Vagina (tissue), 2 donors: ENCODE measurements at regions not wholly inside any gene's neighbourhood (a gene's known extent, or its start where the extent isn't known, plus 50 kb on each side); places are given as distances from the start of the nearest gene placed in this dataset.
"Not testable (repeated sequence)": the region's sequence is repeated elsewhere in the genome, so short reads cannot be mapped to it uniquely, and the experiment has no call there.

Experiments used
- DNase-seq, 2 donors: peaks; one replicate each; pipeline ENCODE4 v3.0.0-alpha.2; 2017; ENCODE audit errors: extremely low spot score in 2 of 2
- H3K27ac ChIP-seq: fragments of 200-600 bp; sonication (generic); one replicate; pipeline ENCODE4 v1.5.1; 2019
- H3K27me3 ChIP-seq: fragments of 200-600 bp; sonication (generic); one replicate; pipeline ENCODE4 v1.5.1; 2019
- H3K36me3 ChIP-seq, 2 donors: fragments of 200-600 bp; sonication (generic); one replicate each; pipeline ENCODE4 v1.5.1; 2017 to 2019
- H3K4me1 ChIP-seq: fragments of 200-600 bp; sonication (generic); one replicate; pipeline ENCODE4 v1.5.1; 2019
- H3K4me3 ChIP-seq, 2 donors: fragments of 200-600 bp; sonication (generic); 1 replicate in 1 of 2; 2 replicates in 1 of 2; pipeline ENCODE4 v1.5.1; 2016 to 2019
- H3K9me3 ChIP-seq: fragments of 200-600 bp; sonication (generic); one replicate; pipeline ENCODE4 v1.5.1; 2019
- CTCF ChIP-seq, 3 experiments: fragments of 450-650 bp in 2 of 3; fragments of 200-600 bp in 1 of 3; sonication (generic) in 1 of 3; IDR thresholded peaks; one replicate each; pipeline ENCODE4 v1.5.1; 2017 to 2019; ENCODE audit warnings: antibody characterized with exemption in 3 of 3, mild to moderate bottlenecking in 2 of 3, moderate library complexity in 2 of 3
- POLR2A ChIP-seq, 2 donors: fragments of 450-650 bp; IDR thresholded peaks; one replicate each; pipeline ENCODE4 v1.6.1; 2017; ENCODE audit warnings: antibody characterized with exemption in 2 of 2, mild to moderate bottlenecking in 2 of 2, moderate library complexity in 2 of 2
- POLR2AphosphoS5 ChIP-seq, 2 donors: sonication (generic); formaldehyde crosslinking; IDR thresholded peaks; one replicate each; pipeline ENCODE4 v1.9.0; 2017; ENCODE audit warnings: antibody characterized with exemption in 2 of 2, mild to moderate bottlenecking in 2 of 2, low read depth in 1 of 2; ENCODE audit not compliant: insufficient read depth in 1 of 2
- intact Hi-C: fragments of 100-400 bp; cut with DNase I; formaldehyde crosslinking; loops from one replicate; pipeline ENCODE4 v1.15.1; 2023

GRCh38 chr19:14320253-14320652 is 61.0 kb upstream of the ADGRE5 start:
- H3K27me3 ChIP-seq, result no peaks in the 10 kb centered on the region
- no peak overlapping the region for H3K27ac ChIP-seq
- H3K4me1 ChIP-seq, result no peaks in the 10 kb centered on the region
- H3K9me3 ChIP-seq, result no peaks in the 10 kb centered on the region
- no peak overlapping the region for H3K4me3 ChIP-seq
- no peaks in the 10 kb centered on the region for H3K36me3 ChIP-seq
- intact Hi-C loops, result no loop called here
- DNase-seq, result no peak
- TF ChIP-seq POLR2AphosphoS5 (IDR thresholded peaks at IDR 0.05; ENCODE audit: insufficient read depth in 1 of 2, low read depth in 1 of 2) (no peak), POLR2A (IDR thresholded peaks at IDR 0.05) (no peak), CTCF (IDR thresholded peaks at IDR 0.05) (no peak)

GRCh38 chr19:14319720-14320119 is 61.5 kb upstream of the ADGRE5 start:
- H3K9me3 ChIP-seq, H3K27me3 ChIP-seq, H3K36me3 ChIP-seq, intact Hi-C loops, DNase-seq, H3K27ac ChIP-seq, H3K4me1 ChIP-seq, H3K4me3 ChIP-seq: not testable (repeated sequence)

- H3K4me3 ChIP-seq, result no peak overlapping the region
- no peaks in the 10 kb centered on the region for H3K4me1 ChIP-seq
- no peaks in the 10 kb centered on the region for H3K36me3 ChIP-seq
- intact Hi-C loops, result no loop called here
- no peaks in the 10 kb centered on the region for H3K9me3 ChIP-seq
- no peak for DNase-seq
- H3K27ac ChIP-seq, result no peak overlapping the region
- TF ChIP-seq POLR2A (IDR thresholded peaks at IDR 0.05) (no peak), POLR2AphosphoS5 (IDR thresholded peaks at IDR 0.05; ENCODE audit: insufficient read depth in 1 of 2, low read depth in 1 of 2) (no peak), CTCF (IDR thresholded peaks at IDR 0.05) (no peak)
- no peaks in the 10 kb centered on the region for H3K27me3 ChIP-seq
Observed at GRCh38 chr19:14318873-14319272, 62.4 kb upstream of the ADGRE5 start.

- no peaks in the 10 kb centered on the region for H3K27me3 ChIP-seq
- H3K9me3 ChIP-seq, result no peaks in the 10 kb centered on the region
- intact Hi-C loops, result no loop called here
- no peak for DNase-seq
- no peak overlapping the region for H3K27ac ChIP-seq
- H3K36me3 ChIP-seq, result no peaks in the 10 kb centered on the region
- TF ChIP-seq POLR2AphosphoS5 (IDR thresholded peaks at IDR 0.05; ENCODE audit: insufficient read depth in 1 of 2, low read depth in 1 of 2) (no peak), CTCF (IDR thresholded peaks at IDR 0.05) (no peak), POLR2A (IDR thresholded peaks at IDR 0.05) (no peak)
- no peaks in the 10 kb centered on the region for H3K4me1 ChIP-seq
- no peak overlapping the region for H3K4me3 ChIP-seq
Observed at GRCh38 chr19:14317157-14317556, 64.1 kb upstream of the ADGRE5 start.

GRCh38 chr19:14315433-14315832 is 65.8 kb upstream of the ADGRE5 start:
- H3K9me3 ChIP-seq, result no peaks in the 10 kb centered on the region
- H3K27ac ChIP-seq, result no peak overlapping the region
- no peak overlapping the region for H3K4me3 ChIP-seq
- no peaks in the 10 kb centered on the region for H3K27me3 ChIP-seq
- DNase-seq, result no peak
- H3K4me1 ChIP-seq, result no peaks in the 10 kb centered on the region
- intact Hi-C loops, result no loop called here
- TF ChIP-seq POLR2A (IDR thresholded peaks at IDR 0.05) (no peak), POLR2AphosphoS5 (IDR thresholded peaks at IDR 0.05; ENCODE audit: insufficient read depth in 1 of 2, low read depth in 1 of 2) (no peak), CTCF (IDR thresholded peaks at IDR 0.05) (no peak)
- H3K36me3 ChIP-seq, result no peaks in the 10 kb centered on the region

- DNase-seq, result no peak
- no peaks in the 10 kb centered on the region for H3K27me3 ChIP-seq
- TF ChIP-seq POLR2AphosphoS5 (IDR thresholded peaks at IDR 0.05; ENCODE audit: insufficient read depth in 1 of 2, low read depth in 1 of 2) (no peak), CTCF (IDR thresholded peaks at IDR 0.05) (no peak), POLR2A (IDR thresholded peaks at IDR 0.05) (no peak)
- intact Hi-C loops, result no loop called here
- no peaks in the 10 kb centered on the region for H3K36me3 ChIP-seq
- no peaks in the 10 kb centered on the region for H3K9me3 ChIP-seq
- no peaks in the 10 kb centered on the region for H3K4me1 ChIP-seq
- no peak overlapping the region for H3K27ac ChIP-seq
- no peak overlapping the region for H3K4me3 ChIP-seq
Observed at GRCh38 chr19:14310055-14310454, 71.2 kb upstream of the ADGRE5 start.
